Thoracic aorta (tissue), 2 donors: ENCODE measurements at regions not wholly inside any gene's neighbourhood (a gene's known extent, or its start where the extent isn't known, plus 50 kb on each side); places are given as distances from the start of the nearest gene placed in this dataset.

Source experiments
- ATAC-seq: fragments of 150-250 bp; one replicate; pipeline ENCODE4 v1.8.0; 2017; ENCODE audit warnings: low read depth; ENCODE audit not compliant: insufficient number of reproducible peaks, low FRiP score
- DNase-seq: peaks from one replicate; pipeline ENCODE4 v3.0.0-alpha.2; 2020; ENCODE audit warnings: low spot score
- H3K27ac ChIP-seq, 2 donors: fragments of 200-600 bp; sonication (generic); 1 replicate in 1 of 2; 2 replicates in 1 of 2; pipeline ENCODE4 v1.5.1; 2016; ENCODE audit warnings: mild to moderate bottlenecking in 2 of 2, moderate library complexity in 2 of 2
- H3K27me3 ChIP-seq: fragments of 200-600 bp; sonication (generic); replicated peaks from 2 replicates; pipeline ENCODE4 v1.6.0; 2016; ENCODE audit warnings: mild to moderate bottlenecking; ENCODE audit not compliant: insufficient read depth
- H3K36me3 ChIP-seq: fragments of 200-600 bp; sonication (generic); one replicate; pipeline ENCODE4 v1.5.1; 2016
- H3K4me1 ChIP-seq, 2 donors: fragments of 200-600 bp; sonication (generic); 1 replicate in 1 of 2; 2 replicates in 1 of 2; pipeline versions ENCODE4 v1.5.1 to v1.6.0; 2016; ENCODE audit warnings: low read depth in 2 of 2, mild to moderate bottlenecking in 1 of 2; ENCODE audit not compliant: control insufficient read depth in 1 of 2
- H3K4me3 ChIP-seq: fragments of 200-600 bp; sonication (generic); 2 replicates; pipeline ENCODE4 v1.5.1; 2016; ENCODE audit warnings: mild to moderate bottlenecking
- H3K9me3 ChIP-seq: fragments of 200-600 bp; sonication (generic); 2 replicates; pipeline ENCODE4 v1.5.1; 2016
- TF ChIP-seq, protein P1 (sequence below): fragments of 200-600 bp; sonication (generic); IDR thresholded peaks from one replicate; pipeline ENCODE4 v1.5.1; 2019; ENCODE audit warnings: antibody characterized with exemption

- H3K27ac ChIP-seq: no peak overlapping the region
- H3K9me3 ChIP-seq: no peaks in the 10 kb centered on the region
- DNase-seq: no peak
- H3K4me3 ChIP-seq: no peak overlapping the region
- no peaks in the 10 kb centered on the region for H3K4me1 ChIP-seq
- no peaks in the 10 kb centered on the region for H3K36me3 ChIP-seq
- no peak for ATAC-seq
- TF ChIP-seq, protein P1, sequence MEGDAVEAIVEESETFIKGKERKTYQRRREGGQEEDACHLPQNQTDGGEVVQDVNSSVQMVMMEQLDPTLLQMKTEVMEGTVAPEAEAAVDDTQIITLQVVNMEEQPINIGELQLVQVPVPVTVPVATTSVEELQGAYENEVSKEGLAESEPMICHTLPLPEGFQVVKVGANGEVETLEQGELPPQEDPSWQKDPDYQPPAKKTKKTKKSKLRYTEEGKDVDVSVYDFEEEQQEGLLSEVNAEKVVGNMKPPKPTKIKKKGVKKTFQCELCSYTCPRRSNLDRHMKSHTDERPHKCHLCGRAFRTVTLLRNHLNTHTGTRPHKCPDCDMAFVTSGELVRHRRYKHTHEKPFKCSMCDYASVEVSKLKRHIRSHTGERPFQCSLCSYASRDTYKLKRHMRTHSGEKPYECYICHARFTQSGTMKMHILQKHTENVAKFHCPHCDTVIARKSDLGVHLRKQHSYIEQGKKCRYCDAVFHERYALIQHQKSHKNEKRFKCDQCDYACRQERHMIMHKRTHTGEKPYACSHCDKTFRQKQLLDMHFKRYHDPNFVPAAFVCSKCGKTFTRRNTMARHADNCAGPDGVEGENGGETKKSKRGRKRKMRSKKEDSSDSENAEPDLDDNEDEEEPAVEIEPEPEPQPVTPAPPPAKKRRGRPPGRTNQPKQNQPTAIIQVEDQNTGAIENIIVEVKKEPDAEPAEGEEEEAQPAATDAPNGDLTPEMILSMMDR: no peak
- H3K27me3 ChIP-seq: no peaks in the 10 kb centered on the region
Measured at GRCh38 chr6:19135706-19136105, 701.5 kb upstream of the ID4 start.

DNA sequence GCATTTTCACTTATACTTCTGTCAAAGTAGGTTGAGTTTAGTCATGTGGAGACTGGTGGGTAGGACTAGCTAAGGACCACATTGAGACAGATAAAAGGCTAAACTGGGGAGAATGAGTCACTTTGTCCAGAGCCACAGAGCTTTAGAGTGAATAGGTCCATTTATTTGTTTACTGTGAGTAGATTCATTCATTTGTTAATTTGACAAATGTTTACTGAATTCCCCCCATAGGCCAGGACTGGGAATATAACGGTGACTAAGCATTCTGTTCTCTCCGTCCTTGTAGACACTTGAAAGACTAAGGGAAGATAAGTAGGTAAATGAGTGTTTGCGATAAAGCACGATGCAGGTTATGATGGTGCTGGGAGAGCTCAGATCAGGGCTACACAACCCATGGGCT, 699.7 kb upstream of the ID4 start:
- no peaks in the 10 kb centered on the region for H3K27me3 ChIP-seq
- no peaks in the 10 kb centered on the region for H3K4me1 ChIP-seq
- H3K9me3 ChIP-seq: no peaks in the 10 kb centered on the region
- DNase-seq (no peak), ATAC-seq (no peak)
- H3K36me3 ChIP-seq: no peaks in the 10 kb centered on the region
- TF ChIP-seq, protein P1: no peak
- H3K27ac ChIP-seq: no peak overlapping the region
- no peak overlapping the region for H3K4me3 ChIP-seq

- ATAC-seq (no peak), DNase-seq (no peak)
- Histone ChIP-seq H3K4me1 (no peaks in the 10 kb centered on the region), H3K4me3 (no peak overlapping the region), H3K27ac (no peak overlapping the region), H3K27me3 (no peaks in the 10 kb centered on the region), H3K36me3 (no peaks in the 10 kb centered on the region), H3K9me3 (no peaks in the 10 kb centered on the region)
- TF ChIP-seq, protein P1: no peak
Measured at GRCh38 chr6:19142275-19142674, 694.9 kb upstream of the ID4 start.

DNA sequence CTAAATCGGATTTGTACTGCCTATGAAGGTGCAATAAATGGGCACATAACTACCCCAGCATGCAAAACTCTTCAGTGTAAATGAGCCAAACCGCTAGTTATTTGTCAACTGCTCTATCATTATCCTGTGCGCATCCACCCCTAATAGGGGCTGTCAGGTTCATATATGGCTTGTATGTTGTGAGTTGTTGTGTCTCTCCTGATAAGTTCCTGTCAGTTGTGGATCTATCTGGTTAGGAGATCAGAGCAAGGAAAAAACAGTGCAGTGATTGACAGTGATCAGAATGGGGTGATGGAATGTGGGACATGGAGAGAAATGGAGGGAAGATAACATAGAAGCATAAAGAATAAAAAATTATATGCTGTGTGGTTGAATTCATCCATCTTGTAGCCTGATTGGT, 686.9 kb upstream of the ID4 start:
- DNase-seq (no peak), ATAC-seq (no peak)
- Histone ChIP-seq H3K27me3 (no peaks in the 10 kb centered on the region), H3K9me3 (no peaks in the 10 kb centered on the region), H3K4me1 (peaks cover 0 to 9% of the 10 kb centered on the region in 2 donors), H3K36me3 (no peaks in the 10 kb centered on the region), H3K27ac (no peak overlapping the region), H3K4me3 (no peak overlapping the region)
- TF ChIP-seq, protein P1: no peak

- no peak for ATAC-seq
- Histone ChIP-seq H3K4me3 (no peak overlapping the region), H3K27me3 (no peaks in the 10 kb centered on the region), H3K27ac (no peak overlapping the region), H3K4me1 (peaks cover 0 to 11% of the 10 kb centered on the region in 2 donors), H3K9me3 (no peaks in the 10 kb centered on the region), H3K36me3 (no peaks in the 10 kb centered on the region)
- DNase-seq: no peak
- TF ChIP-seq, protein P1: no peak
Measured at GRCh38 chr6:19153270-19153980, 683.7 kb upstream of the ID4 start.
